ENCODE measurements at regions not wholly inside any gene's neighbourhood (a gene's known extent, or its start where the extent isn't known, plus 50 kb on each side); places are given as distances from the start of the nearest gene placed in this dataset.

DNA sequence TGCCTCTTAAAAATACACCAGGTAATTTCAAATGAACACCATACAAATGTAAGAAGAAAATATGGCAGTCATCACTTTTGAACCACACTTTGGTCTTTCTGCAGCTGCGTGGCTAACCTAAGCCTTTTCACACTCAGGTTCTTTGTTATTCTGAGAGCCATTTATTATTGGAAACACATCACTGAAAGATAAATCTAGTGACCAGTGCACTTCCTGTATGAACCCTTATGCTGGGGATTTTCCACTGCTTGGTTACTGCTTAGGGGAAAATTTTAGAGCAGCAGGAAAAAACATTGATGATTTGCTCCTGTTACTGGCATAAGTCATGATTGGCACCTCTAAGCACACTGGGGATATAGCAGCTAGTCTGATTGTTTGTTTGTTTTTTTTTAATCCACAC, 58.6 kb upstream of the RANBP3L start:
- TF ChIP-seq, protein P1, sequence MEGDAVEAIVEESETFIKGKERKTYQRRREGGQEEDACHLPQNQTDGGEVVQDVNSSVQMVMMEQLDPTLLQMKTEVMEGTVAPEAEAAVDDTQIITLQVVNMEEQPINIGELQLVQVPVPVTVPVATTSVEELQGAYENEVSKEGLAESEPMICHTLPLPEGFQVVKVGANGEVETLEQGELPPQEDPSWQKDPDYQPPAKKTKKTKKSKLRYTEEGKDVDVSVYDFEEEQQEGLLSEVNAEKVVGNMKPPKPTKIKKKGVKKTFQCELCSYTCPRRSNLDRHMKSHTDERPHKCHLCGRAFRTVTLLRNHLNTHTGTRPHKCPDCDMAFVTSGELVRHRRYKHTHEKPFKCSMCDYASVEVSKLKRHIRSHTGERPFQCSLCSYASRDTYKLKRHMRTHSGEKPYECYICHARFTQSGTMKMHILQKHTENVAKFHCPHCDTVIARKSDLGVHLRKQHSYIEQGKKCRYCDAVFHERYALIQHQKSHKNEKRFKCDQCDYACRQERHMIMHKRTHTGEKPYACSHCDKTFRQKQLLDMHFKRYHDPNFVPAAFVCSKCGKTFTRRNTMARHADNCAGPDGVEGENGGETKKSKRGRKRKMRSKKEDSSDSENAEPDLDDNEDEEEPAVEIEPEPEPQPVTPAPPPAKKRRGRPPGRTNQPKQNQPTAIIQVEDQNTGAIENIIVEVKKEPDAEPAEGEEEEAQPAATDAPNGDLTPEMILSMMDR (IDR thresholded peaks at IDR 0.05): no peak
- TF ChIP-seq POLR2A (IDR thresholded peaks at IDR 0.05): no peak
- no peak for TF ChIP-seq EP300 (IDR thresholded peaks at IDR 0.05)

All from suprapubic skin (tissue), 3 donors.